Cardiac septum (tissue), 1 donor: ENCODE measurements at regions not wholly inside any gene's neighbourhood (a gene's known extent, or its start where the extent isn't known, plus 50 kb on each side); places are given as distances from the start of the nearest gene placed in this dataset.
"Not testable (repeated sequence)": the region's sequence is repeated elsewhere in the genome, so short reads cannot be mapped to it uniquely, and the experiment has no call there.

Experiments
- DNase-seq: peaks from one replicate; pipeline ENCODE4 v3.0.0-alpha.2; 2020; ENCODE audit warnings: low spot score
- intact Hi-C: fragments of 100-400 bp; cut with DNase I; formaldehyde crosslinking; loops from one replicate; pipeline ENCODE4 v1.14.0; 2022
- donor health status: DM: no; HTN: no; CAD: no.

- no peak for DNase-seq
- intact Hi-C loops: no loop called here
These were observed 72.8 kb upstream of the PAX7 start for GRCh38 chr1:18557621-18558465.

GRCh38 chr1:18560692-18561091 is 70.0 kb upstream of the PAX7 start:
- intact Hi-C loops: no loop called here

GRCh38 chr1:18561967-18562366 is 68.7 kb upstream of the PAX7 start:
- intact Hi-C loops: no loop called here

More at GRCh38 chr1:18560692-18561091, 70.0 kb upstream of the PAX7 start:
- no peak for DNase-seq

GRCh38 chr1:18564676-18565075 is 66.0 kb upstream of the PAX7 start:
- no peak for DNase-seq
- intact Hi-C loops: no loop called here

More at GRCh38 chr1:18561967-18562366, 68.7 kb upstream of the PAX7 start:
- DNase-seq: no peak

GRCh38 chr1:18565321-18565720 is 65.3 kb upstream of the PAX7 start:
- intact Hi-C loops: no loop called here
- no peak for DNase-seq

- no peak for DNase-seq
- intact Hi-C loops: no loop called here
These were observed 62.2 kb upstream of the PAX7 start for GRCh38 chr1:18568489-18568888.

GRCh38 chr1:18569251-18569650 is 61.4 kb upstream of the PAX7 start:
- DNase-seq: no peak
- intact Hi-C loops: no loop called here

- intact Hi-C loops: loop anchor here (10.0 kb wide), 1 partner anchor 905 kb away; no protein-coding TSS in a partner anchor
These were observed 60.7 kb upstream of the PAX7 start for GRCh38 chr1:18569811-18570545.

GRCh38 chr1:18571275-18571674 is 59.4 kb upstream of the PAX7 start:
- no peak for DNase-seq
- intact Hi-C loops: loop anchor here (10.0 kb wide), 1 partner anchor 906 kb away; no protein-coding TSS in a partner anchor

More at GRCh38 chr1:18569811-18570545, 60.7 kb upstream of the PAX7 start:
- no peak for DNase-seq

GRCh38 chr1:18572022-18572880 is 58.4 kb upstream of the PAX7 start:
- intact Hi-C loops: loop anchor here (10.0 kb wide), 1 partner anchor 907 kb away; no protein-coding TSS in a partner anchor
- no peak for DNase-seq

- intact Hi-C loops: loop anchor here (10.0 kb wide), 1 partner anchor 908 kb away; no protein-coding TSS in a partner anchor
- no peak for DNase-seq
These were observed 57.5 kb upstream of the PAX7 start for GRCh38 chr1:18573170-18573569.

GRCh38 chr1:18574754-18575153 is 55.9 kb upstream of the PAX7 start:
- no peak for DNase-seq
- intact Hi-C loops: loop anchor here (5.0 to 10.0 kb wide), 2 partner anchors 652 to 910 kb away; no protein-coding TSS in a partner anchor

GRCh38 chr1:18575620-18576019 is 55.0 kb upstream of the PAX7 start:
- intact Hi-C loops: loop anchor here (5.0 to 10.0 kb wide), 2 partner anchors 653 to 911 kb away; no protein-coding TSS in a partner anchor
- no peak for DNase-seq

- DNase-seq: no peak
- intact Hi-C loops: loop anchor here (5.0 to 10.0 kb wide), 2 partner anchors 656 to 913 kb away; no protein-coding TSS in a partner anchor
These were observed 52.4 kb upstream of the PAX7 start for GRCh38 chr1:18578271-18578670.

GRCh38 chr1:18579267-18579666 is 51.4 kb upstream of the PAX7 start:
- DNase-seq: not testable (repeated sequence)
- intact Hi-C loops: loop anchor here (5.0 to 10.0 kb wide), 2 partner anchors 657 to 914 kb away; no protein-coding TSS in a partner anchor

- intact Hi-C loops: no loop called here
These were observed 50.6 kb upstream of the PAX7 start for GRCh38 chr1:18580047-18580446.

GRCh38 chr1:18580691-18581419 is 49.8 kb upstream of the PAX7 start:
- DNase-seq: no peak
- intact Hi-C loops: no loop called here

More at GRCh38 chr1:18580047-18580446, 50.6 kb upstream of the PAX7 start:
- no peak for DNase-seq
